ENCODE measurements at regions not wholly inside any gene's neighbourhood (a gene's known extent, or its start where the extent isn't known, plus 50 kb on each side); places are given as distances from the start of the nearest gene placed in this dataset.
A peak's percentile ranks its signal among the peaks of the same experiment; 100 is the strongest.

GRCh38 chr5:174305241-174305681 lies 259.8 kb downstream of the NSG2 start:
- H3K27me3 ChIP-seq (replicated peaks in 1 of 4; ENCODE audit: control insufficient read depth in 3 of 4, extremely low read depth in 1 of 4, insufficient read depth in 3 of 4, low read length in 3 of 4) = peaks cover 0 to 3% (median 0%) of the 10 kb centered on the region in 4 experiments; a peak in 1 of 7 replicates
- H3K36me3 ChIP-seq (ENCODE audit: control insufficient read depth in 2 of 4, insufficient read depth in 4 of 4, low read length in 3 of 4) = no peaks in the 10 kb centered on the region
- no peaks in the 10 kb centered on the region for H3K79me2 ChIP-seq (ENCODE audit: control insufficient read depth in 1 of 2, insufficient read depth in 2 of 2, low read length in 2 of 2)
- H3K4ac ChIP-seq (replicated peaks; ENCODE audit: insufficient read length, low read depth, low read length) = no peak overlapping the region
- no peak overlapping the region for H3K9ac ChIP-seq (replicated peaks in 1 of 4; ENCODE audit: extremely low read depth in 1 of 4, low read depth in 3 of 4, low read length in 3 of 4)
- DNase-seq (ENCODE audit: low read depth in 1 of 2, low spot score in 2 of 2) (no peak), FAIRE-seq (no peak)
- no peak for TF ChIP-seq SP1 (IDR thresholded peaks at IDR 0.05; ENCODE audit: low read depth, low read length)
- no peak for TF ChIP-seq BRCA1 (IDR thresholded peaks at IDR 0.05; ENCODE audit: low read depth, low read length)
- no peak for TF ChIP-seq NRF1 (IDR thresholded peaks at IDR 0.05; ENCODE audit: low read depth, low read length)
- H3K4me1 ChIP-seq (replicated peaks in 1 of 4; ENCODE audit: control insufficient read depth in 3 of 4, insufficient read depth in 4 of 4, low read length in 3 of 4) = peaks cover 2 to 12% (median 8%) of the 10 kb centered on the region in 4 experiments; a peak in 5 of 7 replicates
- H3K23ac ChIP-seq (ENCODE audit: insufficient read length) = no peak overlapping the region
- no peaks in the 10 kb centered on the region for H4K20me1 ChIP-seq (replicated peaks in 1 of 2; ENCODE audit: control insufficient read depth in 1 of 2, insufficient read depth in 2 of 2, low read length in 2 of 2)
- H3K14ac ChIP-seq (ENCODE audit: insufficient read length) = no peak overlapping the region
- H3K4me3 ChIP-seq (ENCODE audit: extremely low read depth in 1 of 4, insufficient read depth in 2 of 4, low read depth in 3 of 4, low read length in 4 of 4) = no peak overlapping the region
- no peaks in the 10 kb centered on the region for H3K79me1 ChIP-seq (ENCODE audit: low read depth, low read length)
- H3K18ac ChIP-seq (ENCODE audit: extremely low read depth, low read length) = no peak overlapping the region
- H2AK5ac ChIP-seq (ENCODE audit: low read depth, low read length) = no peak overlapping the region
- H4K8ac ChIP-seq (ENCODE audit: extremely low read depth, insufficient read depth, low read length) = peak overlapping the region; percentile 12; the same call in 1 of the 2 replicates
- no peak overlapping the region for H4K5ac ChIP-seq (ENCODE audit: insufficient read length, low read depth, low read length)
- H2BK120ac ChIP-seq (replicated peaks; ENCODE audit: low read depth, low read length) = no peak overlapping the region
- H3K4me2 ChIP-seq (ENCODE audit: insufficient read depth in 1 of 2, low read depth in 2 of 2, low read length in 2 of 2) = no peak overlapping the region
- ChIA-PET CTCF (ENCODE audit: partially characterized antibody) (interaction anchor here (1.1 to 13.2 kb wide), 5 partner anchors 12 to 285 kb away, joined by 3 to 174 read pairs (median 4); partner anchors contain the start of gene NSG2), POLR2A (ENCODE audit: partially characterized antibody) (no interaction called here)
- WGBS, 2 experiments (ENCODE audit: extremely low coverage in 1 of 2, insufficient coverage in 1 of 2, insufficient read length in 1 of 2, insufficient replicate concordance in 2 of 2, low coverage in 1 of 2, low lambda C conversion rate in 2 of 2, missing lambda C conversion rate in 1 of 2) = 81% methylated on average over 8 of the region's 8 CpGs; no CpG with 5 or more reads in 1 of the 2 experiments
- no peak overlapping the region for H3K56ac ChIP-seq (replicated peaks; ENCODE audit: insufficient read length, low read depth, low read length)
- no peak overlapping the region for H4K91ac ChIP-seq (replicated peaks; ENCODE audit: insufficient read length, low read length)
- no peak overlapping the region for H2BK12ac ChIP-seq (ENCODE audit: low read depth, low read length)
- no peak overlapping the region for H2BK20ac ChIP-seq (ENCODE audit: low read length)
- H3K9me3 ChIP-seq (ENCODE audit: insufficient read depth in 2 of 2, low read depth in 1 of 2, low read length in 1 of 2) = no peaks in the 10 kb centered on the region
- H2BK5ac ChIP-seq (ENCODE audit: low read depth, low read length) = no peak overlapping the region
- H3K23me2 ChIP-seq (ENCODE audit: low read depth, low read length) = no peaks in the 10 kb centered on the region
- H2BK15ac ChIP-seq (ENCODE audit: low read length) = no peak overlapping the region
- no peak overlapping the region for H2AFZ ChIP-seq (ENCODE audit: low read length)
- no peak overlapping the region for H3K27ac ChIP-seq (ENCODE audit: low read depth, low read length)
